ENCODE measurements at regions not wholly inside any gene's neighbourhood (a gene's known extent, or its start where the extent isn't known, plus 50 kb on each side); places are given as distances from the start of the nearest gene placed in this dataset.
"Not testable (repeated sequence)": the region's sequence is repeated elsewhere in the genome, so short reads cannot be mapped to it uniquely, and the experiment has no call there.

DNA sequence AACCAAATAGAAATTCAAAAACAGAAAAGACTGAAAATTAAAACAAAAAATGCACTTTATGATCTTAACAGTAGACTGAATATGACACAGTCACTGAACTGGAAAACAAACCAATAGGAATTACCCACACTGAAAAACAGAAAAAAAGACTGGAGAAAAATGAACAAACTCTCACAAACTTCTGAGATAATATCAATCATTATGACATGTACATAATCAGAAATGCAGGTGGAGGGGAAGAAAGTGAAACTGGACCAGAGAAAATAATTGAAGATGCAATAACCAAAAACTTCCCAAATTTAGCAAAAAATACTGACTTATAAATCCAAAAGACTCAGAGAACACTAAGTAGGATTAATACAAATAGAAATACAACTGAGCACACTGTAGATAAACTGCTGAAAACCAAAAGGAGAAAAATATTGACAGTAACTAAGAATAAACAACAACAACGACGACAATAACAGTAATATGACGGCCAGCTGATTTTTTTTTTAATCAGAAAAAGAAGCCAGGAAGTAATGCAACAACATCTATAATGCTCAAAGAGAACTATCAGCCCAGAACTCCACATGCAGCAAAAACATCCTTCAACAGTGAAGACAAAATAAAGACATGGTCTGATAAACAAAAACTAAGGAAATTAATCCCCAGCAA, 108.1 kb downstream of the ZFAND4 start:
- H3K27ac ChIP-seq, result no peak overlapping the region
- H3K9me3 ChIP-seq (replicated peaks), result no peaks in the 10 kb centered on the region
- H3K4me3 ChIP-seq, result no peak overlapping the region
- no peaks in the 10 kb centered on the region for H3K36me3 ChIP-seq
- H3K27me3 ChIP-seq, result no peaks in the 10 kb centered on the region
- H3K4me1 ChIP-seq, result no peaks in the 10 kb centered on the region
- no peak for DNase-seq

DNA sequence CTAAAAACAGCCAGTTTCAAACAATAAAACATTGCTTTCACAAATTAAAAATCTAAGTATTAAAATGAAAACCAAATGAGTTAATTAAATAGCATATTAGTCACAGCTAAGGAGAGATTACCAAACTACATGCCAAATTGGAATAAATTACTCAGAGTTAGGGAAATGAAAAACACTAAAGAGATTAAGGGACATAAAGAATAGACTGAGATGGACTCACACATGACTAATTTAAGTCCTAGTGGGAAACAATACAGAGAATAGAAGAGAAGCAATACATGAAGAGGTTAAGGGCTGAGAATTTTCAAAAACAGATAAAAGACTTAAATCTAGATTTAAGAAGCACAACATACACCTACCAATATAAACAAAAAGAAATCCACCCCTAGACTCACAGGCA, 110.6 kb downstream of the ZFAND4 start:
- DNase-seq, result no peak
- no peaks in the 10 kb centered on the region for H3K4me1 ChIP-seq
- no peaks in the 10 kb centered on the region for H3K27me3 ChIP-seq
- H3K36me3 ChIP-seq, result no peaks in the 10 kb centered on the region
- H3K9me3 ChIP-seq (replicated peaks), result no peaks in the 10 kb centered on the region
- no peak overlapping the region for H3K27ac ChIP-seq
- H3K4me3 ChIP-seq, result no peak overlapping the region

GRCh38 chr10:45560262-45560661, 112.3 kb downstream of the ZFAND4 start:
- Histone ChIP-seq H3K27me3 (no peaks in the 10 kb centered on the region), H3K4me1 (no peaks in the 10 kb centered on the region), H3K27ac (no peak overlapping the region), H3K36me3 (no peaks in the 10 kb centered on the region), H3K9me3 (replicated peaks) (no peaks in the 10 kb centered on the region), H3K4me3 (no peak overlapping the region)
- DNase-seq, result no peak

DNA sequence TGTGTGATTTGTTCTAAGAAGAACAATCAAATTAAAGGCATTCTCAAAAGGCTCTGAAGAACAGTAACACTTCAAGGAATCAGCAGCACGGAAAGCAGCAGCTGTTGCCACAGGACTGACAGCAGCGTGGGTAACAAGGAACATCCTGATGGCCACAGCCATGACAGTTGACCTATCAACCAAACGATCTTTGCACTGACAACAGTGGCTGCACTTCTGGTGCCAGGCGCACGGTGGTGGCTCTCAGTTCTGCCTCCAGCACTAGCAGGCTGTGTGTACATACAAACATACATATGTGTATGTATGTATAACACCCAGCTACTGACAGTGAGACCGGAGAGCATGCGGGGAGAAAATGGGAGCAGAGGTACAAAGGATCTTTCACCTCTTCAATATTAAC, 114.1 kb downstream of the ZFAND4 start:
- Histone ChIP-seq H3K27me3 (no peaks in the 10 kb centered on the region), H3K4me3 (no peak overlapping the region), H3K9me3 (replicated peaks) (no peaks in the 10 kb centered on the region), H3K4me1 (no peaks in the 10 kb centered on the region), H3K36me3 (no peaks in the 10 kb centered on the region), H3K27ac (no peak overlapping the region)
- DNase-seq, result no peak

DNA sequence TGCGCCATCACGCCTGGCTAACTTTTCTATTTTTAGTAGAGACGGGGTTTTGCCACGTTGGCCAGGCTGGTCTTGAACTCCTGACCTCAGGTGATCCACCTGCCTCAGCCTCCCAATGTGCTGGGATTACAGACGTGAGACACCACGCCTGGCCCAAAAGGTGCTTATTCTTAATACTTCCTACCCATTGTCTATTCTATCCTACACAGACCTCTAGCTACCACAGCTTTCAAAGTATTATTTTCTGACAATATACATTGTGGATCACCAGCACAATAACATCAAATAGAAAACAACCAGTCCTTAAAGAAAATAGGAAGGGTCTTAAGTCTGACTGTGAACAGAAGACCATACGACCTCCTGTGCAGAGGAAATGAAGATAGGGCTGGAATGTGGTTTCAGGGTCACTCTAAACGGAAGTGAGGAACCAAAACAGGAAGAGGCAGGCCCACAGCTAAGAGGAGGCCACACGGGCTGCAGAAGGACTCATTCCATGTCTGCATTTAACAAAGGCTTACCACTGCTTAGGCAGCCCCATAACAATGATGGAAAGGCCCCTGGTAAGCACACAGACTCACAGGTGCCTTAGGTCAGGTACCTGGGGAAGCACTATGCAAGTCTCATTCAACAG, 115.2 kb downstream of the ZFAND4 start:
- no peak overlapping the region for H3K27ac ChIP-seq
- no peak overlapping the region for H3K4me3 ChIP-seq
- DNase-seq, result no peak
- H3K4me1 ChIP-seq, result no peaks in the 10 kb centered on the region
- no peaks in the 10 kb centered on the region for H3K36me3 ChIP-seq
- no peaks in the 10 kb centered on the region for H3K9me3 ChIP-seq (replicated peaks)
- H3K27me3 ChIP-seq, result no peaks in the 10 kb centered on the region

- Histone ChIP-seq H3K9me3 (replicated peaks) (no peaks in the 10 kb centered on the region), H3K4me3 (no peak overlapping the region), H3K27ac (no peak overlapping the region), H3K36me3 (no peaks in the 10 kb centered on the region), H3K4me1 (no peaks in the 10 kb centered on the region), H3K27me3 (no peaks in the 10 kb centered on the region)
- no peak for DNase-seq
These were observed 116.8 kb downstream of the ZFAND4 start for GRCh38 chr10:45555795-45556194.

GRCh38 chr10:45555332-45555731, 117.2 kb downstream of the ZFAND4 start:
- not testable (repeated sequence) for DNase-seq

GRCh38 chr10:45553613-45554012, 119.0 kb downstream of the ZFAND4 start:
- H3K36me3 ChIP-seq, result no peaks in the 10 kb centered on the region
- H3K4me3 ChIP-seq, result no peak overlapping the region
- no peak overlapping the region for H3K27ac ChIP-seq
- H3K27me3 ChIP-seq, result no peaks in the 10 kb centered on the region
- no peaks in the 10 kb centered on the region for H3K4me1 ChIP-seq
- no peaks in the 10 kb centered on the region for H3K9me3 ChIP-seq (replicated peaks)
- DNase-seq, result no peak

More at GRCh38 chr10:45555332-45555731, 117.2 kb downstream of the ZFAND4 start:
- H3K36me3 ChIP-seq; H3K4me1 ChIP-seq; H3K27ac ChIP-seq; H3K4me3 ChIP-seq; H3K9me3 ChIP-seq (replicated peaks); H3K27me3 ChIP-seq: not testable (repeated sequence)

DNA sequence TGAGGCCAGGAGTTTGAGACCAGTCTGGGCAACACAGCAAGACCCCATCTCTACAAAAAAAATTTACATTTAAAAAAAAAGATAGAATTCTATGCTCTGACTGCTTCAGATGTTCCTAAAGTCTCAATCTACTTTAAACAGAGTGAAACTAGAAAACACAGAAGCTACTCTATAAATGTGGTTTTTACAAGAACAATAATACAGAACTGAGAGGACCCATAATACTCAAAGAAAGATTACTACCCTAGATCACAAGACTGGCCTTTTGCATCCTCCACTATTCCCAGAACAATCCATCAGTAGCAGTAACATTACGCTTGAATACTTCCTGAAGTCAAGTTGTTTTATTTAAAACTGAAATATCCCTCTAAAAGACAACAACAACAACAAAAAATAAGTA, 119.4 kb downstream of the ZFAND4 start:
- Histone ChIP-seq H3K4me1 (no peaks in the 10 kb centered on the region), H3K27ac (no peak overlapping the region), H3K27me3 (no peaks in the 10 kb centered on the region), H3K4me3 (no peak overlapping the region), H3K9me3 (replicated peaks) (no peaks in the 10 kb centered on the region), H3K36me3 (no peaks in the 10 kb centered on the region)
- no peak for DNase-seq

GRCh38 chr10:45552476-45552875, 120.1 kb downstream of the ZFAND4 start:
- Histone ChIP-seq H3K9me3 (replicated peaks) (no peaks in the 10 kb centered on the region), H3K4me1 (no peaks in the 10 kb centered on the region), H3K36me3 (no peaks in the 10 kb centered on the region), H3K4me3 (no peak overlapping the region), H3K27ac (no peak overlapping the region), H3K27me3 (no peaks in the 10 kb centered on the region)
- no peak for DNase-seq

- Histone ChIP-seq H3K27me3 (no peaks in the 10 kb centered on the region), H3K9me3 (replicated peaks) (no peaks in the 10 kb centered on the region), H3K27ac (no peak overlapping the region), H3K4me3 (no peak overlapping the region), H3K4me1 (no peaks in the 10 kb centered on the region), H3K36me3 (no peaks in the 10 kb centered on the region)
- DNase-seq, result no peak
These were observed 121.4 kb downstream of the ZFAND4 start for GRCh38 chr10:45550903-45551786.

- no peaks in the 10 kb centered on the region for H3K9me3 ChIP-seq (replicated peaks)
These were observed 124.5 kb downstream of the ZFAND4 start for GRCh38 chr10:45548068-45548467.

GRCh38 chr10:45547207-45547606, 125.4 kb downstream of the ZFAND4 start:
- no peak for DNase-seq
- Histone ChIP-seq H3K36me3 (no peaks in the 10 kb centered on the region), H3K4me3 (no peak overlapping the region), H3K9me3 (replicated peaks) (no peaks in the 10 kb centered on the region), H3K27ac (no peak overlapping the region), H3K4me1 (no peaks in the 10 kb centered on the region), H3K27me3 (no peaks in the 10 kb centered on the region)

More at GRCh38 chr10:45548068-45548467, 124.5 kb downstream of the ZFAND4 start:
- no peak overlapping the region for H3K27ac ChIP-seq
- H3K4me1 ChIP-seq, result no peaks in the 10 kb centered on the region
- no peak for DNase-seq
- no peak overlapping the region for H3K4me3 ChIP-seq
- H3K27me3 ChIP-seq, result no peaks in the 10 kb centered on the region
- H3K36me3 ChIP-seq, result no peaks in the 10 kb centered on the region

DNA sequence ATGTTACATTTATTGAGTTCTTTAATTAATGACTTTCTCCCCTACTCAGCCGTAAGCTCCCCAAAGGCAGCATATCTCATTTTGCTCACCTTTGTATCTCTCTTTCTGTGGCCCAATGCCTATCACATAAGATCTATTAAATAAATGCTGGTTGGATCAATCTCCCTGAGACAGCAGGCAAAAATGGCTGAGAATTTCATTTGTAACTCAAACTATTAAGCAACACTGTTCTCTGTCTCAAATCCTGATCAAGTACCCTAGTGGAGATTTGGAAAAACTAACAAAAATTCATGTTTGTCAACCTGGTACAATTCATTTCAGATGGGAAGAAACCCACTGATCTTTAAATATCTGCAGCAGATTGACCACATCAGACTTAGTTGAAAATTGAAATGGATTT, 127.4 kb downstream of the ZFAND4 start:
- Histone ChIP-seq H3K36me3 (no peaks in the 10 kb centered on the region), H3K9me3 (replicated peaks) (no peaks in the 10 kb centered on the region), H3K27ac (no peak overlapping the region), H3K27me3 (no peaks in the 10 kb centered on the region), H3K4me3 (no peak overlapping the region), H3K4me1 (no peaks in the 10 kb centered on the region)
- DNase-seq, result no peak

GRCh38 chr10:45544191-45544590, 128.4 kb downstream of the ZFAND4 start:
- no peak for DNase-seq
- H3K27ac ChIP-seq, result no peak overlapping the region
- H3K27me3 ChIP-seq, result no peaks in the 10 kb centered on the region
- no peaks in the 10 kb centered on the region for H3K9me3 ChIP-seq (replicated peaks)
- no peaks in the 10 kb centered on the region for H3K4me1 ChIP-seq
- no peaks in the 10 kb centered on the region for H3K36me3 ChIP-seq
- H3K4me3 ChIP-seq, result no peak overlapping the region
